ELR (cell line): ENCODE measurements at regions not wholly inside any gene's neighbourhood (a gene's known extent, or its start where the extent isn't known, plus 50 kb on each side); places are given as distances from the start of the nearest gene placed in this dataset.
"Not testable (repeated sequence)": the region's sequence is repeated elsewhere in the genome, so short reads cannot be mapped to it uniquely, and the experiment has no call there.

ENCODE experiments used
- DNase-seq: peaks from one replicate; pipeline ENCODE4 v3.0.0-alpha.2; 2015; ENCODE audit warnings: low read depth

GRCh38 chr9:103068753-103069152, 73.6 kb downstream of the CYLC2 start:
- peak; percentile 20 for DNase-seq

- no peak for DNase-seq
These were observed 83.4 kb downstream of the CYLC2 start for GRCh38 chr9:103078581-103078980.

GRCh38 chr9:103082494-103082893, 87.4 kb downstream of the CYLC2 start:
- no peak for DNase-seq

GRCh38 chr9:103089357-103089756, 94.2 kb downstream of the CYLC2 start:
- DNase-seq = no peak

GRCh38 chr9:103104101-103104500, 109.0 kb downstream of the CYLC2 start:
- no peak for DNase-seq

GRCh38 chr9:103116246-103116645, 121.1 kb downstream of the CYLC2 start:
- no peak for DNase-seq

- DNase-seq = no peak
These were observed 131.4 kb downstream of the CYLC2 start for GRCh38 chr9:103126494-103126893.

- no peak for DNase-seq
These were observed 144.8 kb downstream of the CYLC2 start for GRCh38 chr9:103139891-103140290.

- DNase-seq = peak; percentile 33
These were observed 157.3 kb downstream of the CYLC2 start for GRCh38 chr9:103152473-103152872.

GRCh38 chr9:103167530-103167929, 172.4 kb downstream of the CYLC2 start:
- no peak for DNase-seq

- DNase-seq = no peak
These were observed 173.1 kb downstream of the CYLC2 start for GRCh38 chr9:103168254-103168653.

- DNase-seq = no peak
These were observed 174.7 kb downstream of the CYLC2 start for GRCh38 chr9:103169798-103170197.

GRCh38 chr9:103183701-103184171, 188.6 kb downstream of the CYLC2 start:
- peak; percentile 37 for DNase-seq

- DNase-seq = no peak
These were observed 191.8 kb downstream of the CYLC2 start for GRCh38 chr9:103186959-103187358.

GRCh38 chr9:103188781-103189350, 193.7 kb downstream of the CYLC2 start:
- no peak for DNase-seq

GRCh38 chr9:103193992-103194391, 198.9 kb downstream of the CYLC2 start:
- DNase-seq = no peak

- DNase-seq = peak; percentile 29
These were observed 208.0 kb downstream of the CYLC2 start for GRCh38 chr9:103203172-103203571.

GRCh38 chr9:103205881-103206585, 210.9 kb downstream of the CYLC2 start:
- DNase-seq = not testable (repeated sequence)

GRCh38 chr9:103210607-103211006, 215.5 kb downstream of the CYLC2 start:
- no peak for DNase-seq

GRCh38 chr9:103215197-103215596, 220.1 kb downstream of the CYLC2 start:
- no peak for DNase-seq

- no peak for DNase-seq
These were observed 230.8 kb downstream of the CYLC2 start for GRCh38 chr9:103225702-103226646.

GRCh38 chr9:103226647-103227013, 231.5 kb downstream of the CYLC2 start:
- no peak for DNase-seq
